Right lobe of liver (tissue), 4 donors: ENCODE measurements at regions not wholly inside any gene's neighbourhood (a gene's known extent, or its start where the extent isn't known, plus 50 kb on each side); places are given as distances from the start of the nearest gene placed in this dataset.

ENCODE experiments used
- POLR2A ChIP-seq: fragments of 450-650 bp; IDR thresholded peaks from one replicate; pipeline ENCODE4 v1.6.1; 2017; ENCODE audit warnings: antibody characterized with exemption, mild to moderate bottlenecking
- TF ChIP-seq, protein P1 (sequence below), 4 donors: fragments of 200-600 bp in 3 of 4; fragments of 450-650 bp in 1 of 4; IDR thresholded peaks; one replicate each; pipeline versions ENCODE4 v1.5.1 to v1.8.0; 2016 to 2022; ENCODE audit warnings: antibody characterized with exemption in 4 of 4, mild to moderate bottlenecking in 2 of 4
- donor health status: DM: no; HTN: no; CAD: no.
- donor health status: DM: no; HTN: no; CAD: no.
- donor health status: DM: no; HTN: yes; CAD: no.

DNA sequence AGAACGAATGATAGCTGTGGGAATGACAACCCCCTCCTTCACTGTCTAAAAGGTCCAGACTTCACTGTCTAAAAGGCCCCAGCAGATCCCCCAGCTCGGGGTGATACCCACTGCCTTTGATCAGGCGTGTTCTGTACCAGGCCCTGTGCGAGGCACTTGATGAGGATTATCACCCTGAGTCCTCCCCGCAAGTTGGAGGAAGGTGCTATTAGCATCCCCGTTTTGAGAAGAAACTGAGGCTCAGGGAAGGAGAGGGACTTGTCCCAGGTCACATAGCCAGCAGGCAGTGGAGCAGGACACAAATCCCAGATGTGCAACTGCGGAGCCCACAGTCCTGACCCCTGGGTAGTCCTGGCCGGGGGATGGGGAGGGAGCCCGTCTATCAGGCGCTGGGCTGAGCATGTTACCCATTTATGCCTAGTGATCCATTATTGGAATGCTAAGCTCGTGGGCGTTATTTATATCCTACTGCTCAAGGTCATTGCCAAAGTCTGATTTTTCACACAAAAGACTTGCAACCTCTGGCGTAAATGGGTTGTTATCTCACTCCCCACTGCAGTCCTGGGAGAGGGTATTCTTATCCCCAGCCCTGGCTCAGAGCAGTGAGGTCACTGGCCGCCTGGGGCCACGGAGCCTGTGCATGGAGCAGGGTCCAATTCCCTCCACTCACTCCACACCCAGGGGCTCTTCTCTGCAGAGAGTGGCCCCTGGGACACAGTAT, 722.2 kb downstream of the MATN1 start:
- TF ChIP-seq, protein P1, sequence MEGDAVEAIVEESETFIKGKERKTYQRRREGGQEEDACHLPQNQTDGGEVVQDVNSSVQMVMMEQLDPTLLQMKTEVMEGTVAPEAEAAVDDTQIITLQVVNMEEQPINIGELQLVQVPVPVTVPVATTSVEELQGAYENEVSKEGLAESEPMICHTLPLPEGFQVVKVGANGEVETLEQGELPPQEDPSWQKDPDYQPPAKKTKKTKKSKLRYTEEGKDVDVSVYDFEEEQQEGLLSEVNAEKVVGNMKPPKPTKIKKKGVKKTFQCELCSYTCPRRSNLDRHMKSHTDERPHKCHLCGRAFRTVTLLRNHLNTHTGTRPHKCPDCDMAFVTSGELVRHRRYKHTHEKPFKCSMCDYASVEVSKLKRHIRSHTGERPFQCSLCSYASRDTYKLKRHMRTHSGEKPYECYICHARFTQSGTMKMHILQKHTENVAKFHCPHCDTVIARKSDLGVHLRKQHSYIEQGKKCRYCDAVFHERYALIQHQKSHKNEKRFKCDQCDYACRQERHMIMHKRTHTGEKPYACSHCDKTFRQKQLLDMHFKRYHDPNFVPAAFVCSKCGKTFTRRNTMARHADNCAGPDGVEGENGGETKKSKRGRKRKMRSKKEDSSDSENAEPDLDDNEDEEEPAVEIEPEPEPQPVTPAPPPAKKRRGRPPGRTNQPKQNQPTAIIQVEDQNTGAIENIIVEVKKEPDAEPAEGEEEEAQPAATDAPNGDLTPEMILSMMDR (IDR thresholded peaks at IDR 0.05), result no peak
- no peak for TF ChIP-seq POLR2A
